ENCODE measurements at regions not wholly inside any gene's neighbourhood (a gene's known extent, or its start where the extent isn't known, plus 50 kb on each side); places are given as distances from the start of the nearest gene placed in this dataset.

GRCh38 chr14:22492622-22493542 lies 96.1 kb downstream of the DAD1 start:
- no peak overlapping the region for H3K27ac ChIP-seq (ENCODE audit: low read depth, low read length)
- H2BK5ac ChIP-seq (ENCODE audit: low read depth, low read length) = no peak overlapping the region
- no peak overlapping the region for H3K14ac ChIP-seq (ENCODE audit: insufficient read length)
- no peak overlapping the region for H2BK120ac ChIP-seq (replicated peaks; ENCODE audit: low read depth, low read length)
- no peaks in the 10 kb centered on the region for H3K36me3 ChIP-seq (ENCODE audit: control insufficient read depth in 2 of 4, insufficient read depth in 4 of 4, low read length in 3 of 4)
- H2BK20ac ChIP-seq (ENCODE audit: low read length) = no peak overlapping the region; the same call in 1 of the 2 replicates
- H3K4me3 ChIP-seq (ENCODE audit: extremely low read depth in 1 of 4, insufficient read depth in 2 of 4, low read depth in 3 of 4, low read length in 4 of 4) = no peak overlapping the region
- ChIA-PET POLR2A (ENCODE audit: partially characterized antibody) (interaction anchor here (0.6 to 1.2 kb wide), 2 partner anchors 57 to 78 kb away, joined by 3 read pairs; no protein-coding TSS in a partner anchor), CTCF (ENCODE audit: partially characterized antibody) (interaction anchor here (0.6 to 2.7 kb wide), 11 partner anchors 12 to 216 kb away, joined by 3 to 13 read pairs (median 3); no protein-coding TSS in a partner anchor)
- no peak overlapping the region for H3K18ac ChIP-seq (ENCODE audit: extremely low read depth, low read length)
- no peak overlapping the region for H2AK5ac ChIP-seq (ENCODE audit: low read depth, low read length)
- no peak overlapping the region for H2BK12ac ChIP-seq (ENCODE audit: low read depth, low read length)
- H3K9me3 ChIP-seq (ENCODE audit: insufficient read depth in 2 of 2, low read depth in 1 of 2, low read length in 1 of 2) = no peaks in the 10 kb centered on the region
- WGBS, 2 experiments (ENCODE audit: extremely low coverage in 1 of 2, insufficient coverage in 1 of 2, insufficient read length in 1 of 2, insufficient replicate concordance in 2 of 2, low coverage in 1 of 2, low lambda C conversion rate in 2 of 2, missing lambda C conversion rate in 1 of 2) = 88% methylated on average over 15 of the region's 15 CpGs; no CpG with 5 or more reads in 1 of the 2 experiments
- H3K27me3 ChIP-seq (replicated peaks in 1 of 4; ENCODE audit: control insufficient read depth in 3 of 4, extremely low read depth in 1 of 4, insufficient read depth in 3 of 4, low read length in 3 of 4) = no peaks in the 10 kb centered on the region
- no peak overlapping the region for H3K4me2 ChIP-seq (ENCODE audit: insufficient read depth in 1 of 2, low read depth in 2 of 2, low read length in 2 of 2)
- H3K4me1 ChIP-seq (replicated peaks in 1 of 4; ENCODE audit: control insufficient read depth in 3 of 4, insufficient read depth in 4 of 4, low read length in 3 of 4) = peaks cover 0 to 7% (median 0%) of the 10 kb centered on the region in 4 experiments; a peak in 1 of 7 replicates
- H3K9ac ChIP-seq (replicated peaks in 1 of 4; ENCODE audit: extremely low read depth in 1 of 4, low read depth in 3 of 4, low read length in 3 of 4) = no peak overlapping the region
- no peak overlapping the region for H2AFZ ChIP-seq (ENCODE audit: low read length)
- DNase-seq (ENCODE audit: low read depth in 1 of 2, low spot score in 2 of 2) = no peak
- H3K79me2 ChIP-seq (ENCODE audit: control insufficient read depth in 1 of 2, insufficient read depth in 2 of 2, low read length in 2 of 2) = no peaks in the 10 kb centered on the region
- H3K4ac ChIP-seq (replicated peaks; ENCODE audit: insufficient read length, low read depth, low read length) = no peak overlapping the region
- no peak for FAIRE-seq
- no peaks in the 10 kb centered on the region; the same call in 1 of the 2 replicates for H3K23me2 ChIP-seq (ENCODE audit: low read depth, low read length)
- H4K5ac ChIP-seq (ENCODE audit: insufficient read length, low read depth, low read length) = no peak overlapping the region
- no peaks in the 10 kb centered on the region for H4K20me1 ChIP-seq (replicated peaks in 1 of 2; ENCODE audit: control insufficient read depth in 1 of 2, insufficient read depth in 2 of 2, low read length in 2 of 2)
- no peaks in the 10 kb centered on the region for H3K79me1 ChIP-seq (ENCODE audit: low read depth, low read length)
- H3K23ac ChIP-seq (ENCODE audit: insufficient read length) = no peak overlapping the region
- no peak overlapping the region for H2BK15ac ChIP-seq (ENCODE audit: low read length)
- no peak overlapping the region for H4K91ac ChIP-seq (replicated peaks; ENCODE audit: insufficient read length, low read length)
- no peak overlapping the region for H3K56ac ChIP-seq (replicated peaks; ENCODE audit: insufficient read length, low read depth, low read length)
- no peak overlapping the region for H4K8ac ChIP-seq (ENCODE audit: extremely low read depth, insufficient read depth, low read length)
- TF ChIP-seq YY1 (IDR thresholded peaks at IDR 0.05; ENCODE audit: low read depth, low read length) (no peak), HDAC2 (IDR thresholded peaks at IDR 0.05; ENCODE audit: borderline replicate concordance in 1 of 2, low read depth in 2 of 2, low read length in 2 of 2) (no peak)
